H9 (cell line): ENCODE measurements at regions not wholly inside any gene's neighbourhood (a gene's known extent, or its start where the extent isn't known, plus 50 kb on each side); places are given as distances from the start of the nearest gene placed in this dataset.

Source experiments
- DNase-seq: peaks from one replicate; pipeline ENCODE4 v3.0.0-alpha.2; 2017
- H2AFZ ChIP-seq: one replicate; pipeline ENCODE4 v1.6.1; 2013; ENCODE audit warnings: mild to moderate bottlenecking, low read length, control low read depth, moderate library complexity
- H2AK5ac ChIP-seq: 2 replicates; pipeline ENCODE4 v1.6.1; 2013; ENCODE audit warnings: low read length, control low read depth, mixed read lengths; ENCODE audit not compliant: insufficient read length
- H2BK120ac ChIP-seq: one replicate; pipeline ENCODE4 v1.6.1; 2013; ENCODE audit warnings: low read depth, mild to moderate bottlenecking, low read length, control low read depth, inconsistent platforms; ENCODE audit not compliant: poor library complexity, severe bottlenecking
- H2BK12ac ChIP-seq: 2 replicates; pipeline ENCODE4 v1.6.1; 2013; ENCODE audit warnings: low read length, control low read depth, mixed read lengths, low read depth; ENCODE audit not compliant: insufficient read length
- H2BK15ac ChIP-seq: 2 replicates; pipeline ENCODE4 v1.6.1; 2013; ENCODE audit warnings: low read depth, low read length, control low read depth
- H2BK20ac ChIP-seq: one replicate; pipeline ENCODE4 v1.6.1; 2013; ENCODE audit warnings: low read depth, mild to moderate bottlenecking, low read length, control low read depth, inconsistent platforms; ENCODE audit not compliant: poor library complexity, severe bottlenecking
- H2BK5ac ChIP-seq: 2 replicates; pipeline ENCODE4 v1.6.1; 2013; ENCODE audit warnings: low read length, control low read depth, mixed read lengths; ENCODE audit not compliant: insufficient read length
- H3K14ac ChIP-seq: 2 replicates; pipeline ENCODE4 v1.6.1; 2013; ENCODE audit warnings: low read length, control low read depth; ENCODE audit not compliant: insufficient read depth
- H3K18ac ChIP-seq: 2 replicates; pipeline ENCODE4 v1.6.1; 2013; ENCODE audit warnings: low read depth, mild to moderate bottlenecking, mixed read lengths, low read length, control low read depth; ENCODE audit not compliant: insufficient read length
- H3K23ac ChIP-seq: 2 replicates; pipeline ENCODE4 v1.6.1; 2013; ENCODE audit warnings: low read length, control low read depth, mixed read lengths, low read depth; ENCODE audit not compliant: insufficient read length
- H3K23me2 ChIP-seq: 2 replicates; pipeline ENCODE4 v1.6.1; 2013; ENCODE audit warnings: low read depth, mild to moderate bottlenecking, mixed read lengths, low read length, control low read depth; ENCODE audit not compliant: insufficient read length, poor library complexity, severe bottlenecking
- H3K27ac ChIP-seq: 2 replicates; pipeline ENCODE4 v1.5.1; 2013; ENCODE audit warnings: low read length, control low read depth, mixed read lengths, low read depth; ENCODE audit not compliant: insufficient read length
- H3K27me3 ChIP-seq: 2 replicates; pipeline ENCODE4 v1.6.1; 2013; ENCODE audit warnings: low read length, control low read depth, inconsistent platforms; ENCODE audit not compliant: insufficient read depth
- H3K4ac ChIP-seq: 2 replicates; pipeline ENCODE4 v1.6.1; 2013; ENCODE audit warnings: low read depth, mild to moderate bottlenecking, control low read depth, inconsistent platforms, low read length, moderate library complexity
- H3K4me1 ChIP-seq: 2 replicates; pipeline ENCODE4 v1.6.1; 2013; ENCODE audit warnings: low read length, control low read depth, inconsistent platforms; ENCODE audit not compliant: insufficient read depth
- H3K4me2 ChIP-seq: 2 replicates; pipeline ENCODE4 v1.6.1; 2013; ENCODE audit warnings: low read length, control low read depth, mixed read lengths; ENCODE audit not compliant: insufficient read length, insufficient read depth
- H3K56ac ChIP-seq: 2 replicates; pipeline ENCODE4 v1.6.1; 2013; ENCODE audit warnings: low read depth, mild to moderate bottlenecking, mixed read lengths, low read length, control low read depth; ENCODE audit not compliant: insufficient read length
- H3K79me1 ChIP-seq: 2 replicates; pipeline ENCODE4 v1.6.1; 2013; ENCODE audit warnings: low read depth, mild to moderate bottlenecking, moderate library complexity, low read length, control low read depth, inconsistent platforms; ENCODE audit not compliant: insufficient read depth, poor library complexity, severe bottlenecking
- H3K79me2 ChIP-seq: 2 replicates; pipeline ENCODE4 v1.6.1; 2013; ENCODE audit warnings: low read length, control low read depth, inconsistent platforms; ENCODE audit not compliant: insufficient read depth
- H3K9ac ChIP-seq: 2 replicates; pipeline ENCODE4 v1.6.1; 2013; ENCODE audit warnings: low read length, control low read depth, mixed read lengths; ENCODE audit not compliant: insufficient read length; ENCODE audit errors: extremely low read depth
- H3K9me3 ChIP-seq: one replicate; pipeline ENCODE4 v1.6.1; 2013; ENCODE audit warnings: low read depth, low read length, inconsistent platforms; ENCODE audit not compliant: control insufficient read depth
- H3T11ph ChIP-seq: one replicate; pipeline ENCODE4 v1.6.1; 2013; ENCODE audit warnings: mild to moderate bottlenecking, low read length, control low read depth, inconsistent platforms
- H4K20me1 ChIP-seq: one replicate; pipeline ENCODE4 v1.6.1; 2013; ENCODE audit not compliant: control insufficient read depth, insufficient read length, insufficient read depth
- H4K5ac ChIP-seq: 2 replicates; pipeline ENCODE4 v1.6.1; 2013; ENCODE audit warnings: low read depth, mild to moderate bottlenecking, mixed read lengths, low read length, control low read depth; ENCODE audit not compliant: insufficient read length
- H4K8ac ChIP-seq: replicated peaks from 2 replicates; pipeline ENCODE4 v1.6.1; 2013; ENCODE audit warnings: low read length, control low read depth, mixed read lengths, low read depth; ENCODE audit not compliant: insufficient read length
- H4K91ac ChIP-seq: 2 replicates; pipeline ENCODE4 v1.6.1; 2013; ENCODE audit warnings: low read depth, mild to moderate bottlenecking, moderate library complexity, mixed read lengths, low read length, control low read depth; ENCODE audit not compliant: insufficient read length
- H3K27ac Mint-ChIP-seq, 3 experiments: 2 replicates in 2 of 3; 3 replicates in 1 of 3; pipeline ENCODE4 v1.8.0; 2020 to 2021; ENCODE audit warnings: mixed read lengths in 3 of 3, mild to moderate bottlenecking in 1 of 3, moderate library complexity in 1 of 3
- H3K27me3 Mint-ChIP-seq: 2 replicates; pipeline ENCODE4 v1.8.0; 2021; ENCODE audit warnings: low read depth, mild to moderate bottlenecking, moderate library complexity, mixed read lengths
- H3K36me3 Mint-ChIP-seq, 3 experiments: 2 replicates in 2 of 3; 3 replicates in 1 of 3; pipeline ENCODE4 v1.8.0; 2020 to 2021; ENCODE audit warnings: low read depth in 3 of 3, mixed read lengths in 3 of 3; ENCODE audit not compliant: insufficient read depth in 1 of 3
- H3K4me1 Mint-ChIP-seq, 2 experiments: 2 replicates each; pipeline ENCODE4 v1.8.0; 2020; ENCODE audit warnings: mixed read lengths in 2 of 2
- H3K4me3 Mint-ChIP-seq, 2 experiments: 2 replicates in 1 of 2; 3 replicates in 1 of 2; pipeline ENCODE4 v1.8.0; 2020 to 2021; ENCODE audit warnings: mild to moderate bottlenecking in 2 of 2, mixed read lengths in 2 of 2, moderate library complexity in 1 of 2
- H3K9me3 Mint-ChIP-seq, 2 experiments: 2 replicates in 1 of 2; 3 replicates in 1 of 2; pipeline ENCODE4 v1.8.0; 2020; ENCODE audit warnings: mild to moderate bottlenecking in 2 of 2, mixed read lengths in 2 of 2, moderate library complexity in 1 of 2
- CTCF ChIP-seq: fragments of 200-600 bp; sonication (generic); conservative IDR thresholded peaks from 3 replicates; pipeline ENCODE4 v1.8.0; 2021; ENCODE audit warnings: antibody characterized with exemption, mild to moderate bottlenecking
- WGBS: extraction: QIAGEN DNeasy Blood & Tissue Kit; methylation state at CpG from one replicate; pipeline ENCODE4 v1.1.7; 2013; ENCODE audit warnings: missing lambda C conversion rate, low lambda C conversion rate, mixed read lengths; ENCODE audit not compliant: insufficient read length; ENCODE audit errors: extremely low coverage; 5-methylcytosine and 5-hydroxymethylcytosine counted together

GRCh38 chr1:87851490-87851889 lies 522.8 kb downstream of the LMO4 start:
- H3K36me3 Mint-ChIP-seq = peaks cover 0 to 6% (median 0%) of the 10 kb centered on the region in 3 experiments; a peak in 1 of 7 replicates
- Histone ChIP-seq H3K23ac (no peak overlapping the region), H3K23me2 (no peaks in the 10 kb centered on the region), H2BK12ac (no peak overlapping the region), H3K79me2 (no peaks in the 10 kb centered on the region), H2AFZ (no peak overlapping the region), H3K4me1 (no peaks in the 10 kb centered on the region), H3K18ac (no peak overlapping the region), H4K8ac (no peak overlapping the region), H3K4ac (no peak overlapping the region), H4K91ac (no peak overlapping the region), H3K56ac (no peak overlapping the region), H3K4me2 (no peak overlapping the region), H3T11ph (no peak overlapping the region), H2BK20ac (no peak overlapping the region), H2BK120ac (no peak overlapping the region), H3K27ac (no peak overlapping the region), H2BK5ac (no peak overlapping the region), H3K9me3 (no peaks in the 10 kb centered on the region), H3K9ac (no peak overlapping the region), H2BK15ac (no peak overlapping the region), H4K20me1 (no peaks in the 10 kb centered on the region), H3K79me1 (no peaks in the 10 kb centered on the region), H4K5ac (no peak overlapping the region), H3K27me3 (no peaks in the 10 kb centered on the region), H3K14ac (no peak overlapping the region), H2AK5ac (no peak overlapping the region)
- peaks cover 10 to 13% of the 10 kb centered on the region in 2 experiments for H3K4me1 Mint-ChIP-seq
- no peak overlapping the region for H3K27ac Mint-ChIP-seq
- DNase-seq = no peak
- H3K9me3 Mint-ChIP-seq = no peaks in the 10 kb centered on the region; a peak in 1 of 5 replicates
- H3K4me3 Mint-ChIP-seq = no peak overlapping the region
- no CpG with 5 or more reads among the region's 5 CpGs for WGBS
- TF ChIP-seq CTCF = no peak
- no peaks in the 10 kb centered on the region for H3K27me3 Mint-ChIP-seq
